Lung (tissue), 11 donors: ENCODE measurements at regions not wholly inside any gene's neighbourhood (a gene's known extent, or its start where the extent isn't known, plus 50 kb on each side); places are given as distances from the start of the nearest gene placed in this dataset.

Experiments used
- ATAC-seq: fragments of 200-7000 bp; cut with Tn5 transposase; one replicate; pipeline ENCODE4 v1.9.1; 2020; ENCODE audit warnings: moderate number of reproducible peaks; ENCODE audit not compliant: insufficient read depth, low FRiP score
- DNase-seq, 3 donors: peaks; one replicate each; pipeline ENCODE4 v3.0.0-alpha.2; 2013 to 2017
- H3K27ac ChIP-seq, 2 donors: one replicate each; pipeline ENCODE4 v1.5.1; 2013; ENCODE audit warnings: mild to moderate bottlenecking in 2 of 2, moderate library complexity in 2 of 2, control low read depth in 1 of 2, inconsistent platforms in 1 of 2, low read depth in 1 of 2, low read length in 1 of 2
- H3K27me3 ChIP-seq, 3 donors: one replicate each; pipeline ENCODE4 v1.5.1; 2013; ENCODE audit warnings: low read length in 2 of 3; ENCODE audit not compliant: control insufficient read depth in 3 of 3, insufficient read depth in 3 of 3
- H3K36me3 ChIP-seq, 4 donors: one replicate each; pipeline ENCODE4 v1.5.1; 2013; ENCODE audit warnings: low read length in 4 of 4, mild to moderate bottlenecking in 1 of 4, moderate library complexity in 1 of 4; ENCODE audit not compliant: control insufficient read depth in 4 of 4, insufficient read depth in 4 of 4
- H3K4me1 ChIP-seq, 5 donors: one replicate each; pipeline ENCODE4 v1.5.1; 2013; ENCODE audit warnings: low read length in 5 of 5, mild to moderate bottlenecking in 2 of 5, moderate library complexity in 1 of 5; ENCODE audit not compliant: control insufficient read depth in 5 of 5, insufficient read depth in 5 of 5
- H3K4me3 ChIP-seq: one replicate; pipeline ENCODE4 v1.5.1; 2013; ENCODE audit warnings: mild to moderate bottlenecking, control low read depth, moderate library complexity
- H3K9ac ChIP-seq, 2 donors: one replicate each; pipeline ENCODE4 v1.5.1; 2013; ENCODE audit warnings: low read length in 2 of 2, control low read depth in 1 of 2; ENCODE audit not compliant: insufficient read depth in 1 of 2
- H3K9me3 ChIP-seq, 4 donors: one replicate each; pipeline ENCODE4 v1.5.1; 2013; ENCODE audit warnings: low read length in 3 of 4, mild to moderate bottlenecking in 1 of 4, moderate library complexity in 1 of 4; ENCODE audit not compliant: control insufficient read depth in 4 of 4, insufficient read depth in 3 of 4
- CTCF ChIP-seq: IDR thresholded peaks from 2 replicates; pipeline ENCODE4 v1.5.1; 2012; ENCODE audit warnings: mild to moderate bottlenecking; ENCODE audit errors: control extremely low read depth, extremely low read depth
- WGBS, 2 donors: extraction: QIAGEN DNeasy Blood & Tissue Kit; methylation state at CpG; one replicate each; pipeline ENCODE4 v1.1.7; 2013; 5-methylcytosine and 5-hydroxymethylcytosine counted together
- donor health status: control.
- donor health status: control.
- donor health status: Bipolar disorder and iron deficiency.
- donor health status: healthy.
- donor health status: DM: yes; HTN: yes; CAD: no.

- TF ChIP-seq CTCF, result no peak
- 66 to 89% methylated on average over 2 of the region's 2 CpGs for WGBS, 2 donors
- no peaks in the 10 kb centered on the region for H3K36me3 ChIP-seq
- H3K9me3 ChIP-seq, result no peaks in the 10 kb centered on the region
- H3K4me1 ChIP-seq, result peaks cover 0 to 45% (median 12%) of the 10 kb centered on the region in 5 donors
- DNase-seq (no peak), ATAC-seq (no peak)
- no peak overlapping the region for H3K4me3 ChIP-seq
- no peaks in the 10 kb centered on the region for H3K27me3 ChIP-seq
- no peak overlapping the region for H3K27ac ChIP-seq
- no peak overlapping the region for H3K9ac ChIP-seq
Measured at GRCh38 chr5:61735995-61736394, 403.9 kb downstream of the ZSWIM6 start.

- TF ChIP-seq CTCF, result no peak
- H3K27ac ChIP-seq, result no peak overlapping the region
- no peaks in the 10 kb centered on the region for H3K27me3 ChIP-seq
- DNase-seq, result no peak
- no peak for ATAC-seq
- no peak overlapping the region for H3K9ac ChIP-seq
- no peaks in the 10 kb centered on the region for H3K36me3 ChIP-seq
- no peak overlapping the region for H3K4me3 ChIP-seq
- WGBS, 2 donors, result 90 to 94% methylated on average over 15 of the region's 15 CpGs
- H3K4me1 ChIP-seq, result peaks cover 0 to 30% (median 12%) of the 10 kb centered on the region in 5 donors
- H3K9me3 ChIP-seq, result no peaks in the 10 kb centered on the region
Measured at GRCh38 chr5:61737301-61737963, 405.4 kb downstream of the ZSWIM6 start.

GRCh38 chr5:61737964-61738340 lies 405.9 kb downstream of the ZSWIM6 start:
- Histone ChIP-seq H3K4me3 (no peak overlapping the region), H3K4me1 (peaks cover 0 to 25% (median 12%) of the 10 kb centered on the region in 5 donors), H3K27ac (no peak overlapping the region), H3K36me3 (no peaks in the 10 kb centered on the region), H3K27me3 (no peaks in the 10 kb centered on the region), H3K9me3 (no peaks in the 10 kb centered on the region), H3K9ac (no peak overlapping the region)
- DNase-seq, result no peak
- 91 to 98% methylated on average over 4 of the region's 4 CpGs for WGBS, 2 donors
- ATAC-seq, result no peak
- TF ChIP-seq CTCF, result no peak

GRCh38 chr5:61738446-61738845 lies 406.4 kb downstream of the ZSWIM6 start:
- DNase-seq, result no peak
- ATAC-seq, result no peak
- TF ChIP-seq CTCF, result no peak
- H3K4me1 ChIP-seq, result peaks cover 0 to 24% (median 12%) of the 10 kb centered on the region in 5 donors
- WGBS, 2 donors, result 94 to 98% methylated on average over 3 of the region's 3 CpGs
- H3K9me3 ChIP-seq, result no peaks in the 10 kb centered on the region
- no peak overlapping the region for H3K27ac ChIP-seq
- no peaks in the 10 kb centered on the region for H3K36me3 ChIP-seq
- no peak overlapping the region for H3K4me3 ChIP-seq
- no peak overlapping the region for H3K9ac ChIP-seq
- no peaks in the 10 kb centered on the region for H3K27me3 ChIP-seq
